Esophagus squamous epithelium (tissue), 5 donors: ENCODE measurements at regions not wholly inside any gene's neighbourhood (a gene's known extent, or its start where the extent isn't known, plus 50 kb on each side); places are given as distances from the start of the nearest gene placed in this dataset.

Experiments used
- DNase-seq: peaks from one replicate; lab custom pipeline; 2025; lab: John Stamatoyannopoulos, UW
- H3K27ac ChIP-seq, 4 donors: fragments of 200-600 bp; sonication (generic); one replicate each; pipeline ENCODE4 v1.5.1; 2016 to 2019; ENCODE audit warnings: mild to moderate bottlenecking in 1 of 4
- H3K27me3 ChIP-seq, 4 donors: fragments of 200-600 bp; sonication (generic); 1 replicate in 3 of 4; 2 replicates in 1 of 4; pipeline versions ENCODE4 v1.5.1 to v1.6.0; 2017 to 2021; ENCODE audit warnings: antibody characterized with exemption in 1 of 4
- H3K36me3 ChIP-seq, 3 donors: fragments of 200-600 bp; sonication (generic); one replicate each; pipeline ENCODE4 v1.5.1; 2016 to 2019
- H3K4me1 ChIP-seq, 3 donors: fragments of 200-600 bp; sonication (generic); one replicate each; pipeline ENCODE4 v1.5.1; 2017 to 2019
- H3K4me3 ChIP-seq, 4 donors: fragments of 200-600 bp; sonication (generic); 1 replicate in 3 of 4; 2 replicates in 1 of 4; pipeline ENCODE4 v1.5.1; 2016 to 2019; ENCODE audit warnings: mild to moderate bottlenecking in 2 of 4, moderate library complexity in 1 of 4
- H3K9me3 ChIP-seq, 3 donors: fragments of 200-600 bp; sonication (generic); one replicate each; pipeline ENCODE4 v1.5.1; 2016 to 2019
- POLR2A ChIP-seq, 4 donors: fragments of 450-650 bp; IDR thresholded peaks; one replicate each; pipeline ENCODE4 v1.6.1; 2017; ENCODE audit warnings: antibody characterized with exemption in 4 of 4, mild to moderate bottlenecking in 4 of 4, moderate library complexity in 3 of 4
- WGBS, 2 donors: methylation state at CpG; one replicate each; pipeline ENCODE4 v1.1.5; 2018; 5-methylcytosine and 5-hydroxymethylcytosine counted together
- intact Hi-C: fragments of 100-400 bp; cut with DNase I; formaldehyde crosslinking; loops from one replicate; pipeline ENCODE4 v1.15.0; 2022
- TF ChIP-seq, protein P1 (sequence below), 6 experiments: fragments of 450-650 bp in 4 of 6; fragments of 200-600 bp in 2 of 6; sonication (generic) in 2 of 6; IDR thresholded peaks; one replicate each; pipeline ENCODE4 v1.5.1; 2016 to 2019; ENCODE audit warnings: antibody characterized with exemption in 6 of 6, mild to moderate bottlenecking in 4 of 6, moderate library complexity in 4 of 6
- donor health status: DM: yes; HTN: yes; CAD: no.

DNA sequence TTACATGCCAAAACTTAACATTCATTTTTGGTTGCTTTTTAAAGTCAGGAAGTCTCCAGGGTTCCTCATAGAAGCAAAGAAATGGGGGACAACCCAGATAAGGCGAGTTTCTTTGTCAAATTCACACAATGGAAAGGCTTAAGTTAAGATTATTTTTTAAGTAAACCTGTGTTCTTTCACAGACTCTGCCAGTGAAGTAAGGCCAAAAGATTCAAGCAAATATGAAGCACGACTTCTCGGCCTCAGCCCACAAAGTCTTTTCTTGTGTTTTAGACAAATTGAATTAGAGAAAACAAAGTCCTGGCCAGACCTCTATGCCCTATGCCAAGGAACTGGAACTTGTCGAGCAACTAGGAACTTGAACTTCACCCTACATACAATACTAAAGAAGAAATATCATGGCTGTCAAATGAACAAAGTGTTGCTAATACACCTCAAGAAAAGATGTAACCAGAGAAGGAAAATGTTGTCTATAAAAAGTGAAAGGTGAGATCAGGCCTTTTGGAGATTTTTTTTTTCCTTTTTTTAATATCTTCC is 540.0 kb upstream of the JARID2 start:
- no peaks in the 10 kb centered on the region for H3K9me3 ChIP-seq
- peak overlapping the region in 3 of 4 donors; percentile 32 to 64 (median 62) for H3K27ac ChIP-seq
- intact Hi-C loops, result no loop called here
- no peak for TF ChIP-seq POLR2A (IDR thresholded peaks at IDR 0.05)
- TF ChIP-seq, protein P1, sequence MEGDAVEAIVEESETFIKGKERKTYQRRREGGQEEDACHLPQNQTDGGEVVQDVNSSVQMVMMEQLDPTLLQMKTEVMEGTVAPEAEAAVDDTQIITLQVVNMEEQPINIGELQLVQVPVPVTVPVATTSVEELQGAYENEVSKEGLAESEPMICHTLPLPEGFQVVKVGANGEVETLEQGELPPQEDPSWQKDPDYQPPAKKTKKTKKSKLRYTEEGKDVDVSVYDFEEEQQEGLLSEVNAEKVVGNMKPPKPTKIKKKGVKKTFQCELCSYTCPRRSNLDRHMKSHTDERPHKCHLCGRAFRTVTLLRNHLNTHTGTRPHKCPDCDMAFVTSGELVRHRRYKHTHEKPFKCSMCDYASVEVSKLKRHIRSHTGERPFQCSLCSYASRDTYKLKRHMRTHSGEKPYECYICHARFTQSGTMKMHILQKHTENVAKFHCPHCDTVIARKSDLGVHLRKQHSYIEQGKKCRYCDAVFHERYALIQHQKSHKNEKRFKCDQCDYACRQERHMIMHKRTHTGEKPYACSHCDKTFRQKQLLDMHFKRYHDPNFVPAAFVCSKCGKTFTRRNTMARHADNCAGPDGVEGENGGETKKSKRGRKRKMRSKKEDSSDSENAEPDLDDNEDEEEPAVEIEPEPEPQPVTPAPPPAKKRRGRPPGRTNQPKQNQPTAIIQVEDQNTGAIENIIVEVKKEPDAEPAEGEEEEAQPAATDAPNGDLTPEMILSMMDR (IDR thresholded peaks at IDR 0.05), result no peak
- 28 to 39% methylated on average over 4 of the region's 4 CpGs for WGBS, 2 donors
- no peaks in the 10 kb centered on the region for H3K36me3 ChIP-seq
- no peaks in the 10 kb centered on the region for H3K27me3 ChIP-seq
- no peak for DNase-seq
- peaks cover 0 to 26% (median 16%) of the 10 kb centered on the region in 3 donors for H3K4me1 ChIP-seq
- no peak overlapping the region for H3K4me3 ChIP-seq

DNA sequence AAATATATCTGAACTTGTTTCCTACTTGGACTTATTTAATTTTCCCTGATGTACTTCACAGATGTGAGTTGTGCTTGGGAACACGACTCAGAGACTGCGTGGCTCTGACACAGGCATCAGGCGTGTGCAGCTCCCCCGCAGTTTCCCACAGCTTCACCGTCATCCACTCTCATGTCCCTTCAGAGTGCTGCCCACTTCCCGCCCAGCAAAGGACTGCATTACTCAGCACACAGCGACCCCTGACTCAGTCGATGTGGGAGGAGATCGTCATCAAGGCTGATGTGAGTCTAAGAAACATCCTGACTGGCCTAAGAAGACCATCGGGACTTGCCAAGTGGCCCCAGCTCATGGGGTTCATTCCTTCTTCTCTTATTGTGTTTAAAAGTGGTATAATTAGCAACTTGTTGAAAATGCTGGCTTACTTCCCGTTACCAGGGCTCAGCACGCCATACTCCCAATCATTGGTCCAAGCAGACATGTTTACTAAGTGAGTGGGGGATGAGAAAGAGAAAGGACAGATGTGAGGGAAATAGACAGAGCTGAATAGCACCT is 539.4 kb upstream of the JARID2 start:
- Histone ChIP-seq H3K4me1 (peaks cover 0 to 26% (median 16%) of the 10 kb centered on the region in 3 donors), H3K27ac (peak overlapping the region in 3 of 4 donors; percentile 62 to 69 (median 64)), H3K36me3 (no peaks in the 10 kb centered on the region), H3K4me3 (no peak overlapping the region), H3K27me3 (no peaks in the 10 kb centered on the region), H3K9me3 (no peaks in the 10 kb centered on the region)
- intact Hi-C loops, result no loop called here
- DNase-seq, result no peak
- WGBS, 2 donors, result 23 to 37% methylated on average over 11 of the region's 12 CpGs
- TF ChIP-seq, protein P1 (IDR thresholded peaks at IDR 0.05), result no peak
- no peak for TF ChIP-seq POLR2A (IDR thresholded peaks at IDR 0.05)

- peak overlapping the region in 1 of 4 donors; percentile 64 for H3K27ac ChIP-seq
- H3K4me1 ChIP-seq, result peaks cover 0 to 26% (median 16%) of the 10 kb centered on the region in 3 donors
- no peaks in the 10 kb centered on the region for H3K27me3 ChIP-seq
- no peak for DNase-seq
- no peak overlapping the region for H3K4me3 ChIP-seq
- no peaks in the 10 kb centered on the region for H3K36me3 ChIP-seq
- intact Hi-C loops, result no loop called here
- TF ChIP-seq, protein P1 (IDR thresholded peaks at IDR 0.05), result no peak
- TF ChIP-seq POLR2A (IDR thresholded peaks at IDR 0.05), result no peak
- no peaks in the 10 kb centered on the region for H3K9me3 ChIP-seq
Measured at GRCh38 chr6:14707276-14707675, 538.6 kb upstream of the JARID2 start.

- Histone ChIP-seq H3K27me3 (no peaks in the 10 kb centered on the region), H3K4me1 (peaks cover 4 to 32% (median 16%) of the 10 kb centered on the region in 3 donors), H3K4me3 (no peak overlapping the region), H3K36me3 (no peaks in the 10 kb centered on the region), H3K27ac (no peak overlapping the region), H3K9me3 (no peaks in the 10 kb centered on the region)
- no peak for DNase-seq
- WGBS, 2 donors, result 93 to 95% methylated on average over 2 of the region's 2 CpGs
- intact Hi-C loops, result no loop called here
- TF ChIP-seq POLR2A (IDR thresholded peaks at IDR 0.05), result no peak
- TF ChIP-seq, protein P1 (IDR thresholded peaks at IDR 0.05), result no peak
Measured at GRCh38 chr6:14707971-14708465, 537.9 kb upstream of the JARID2 start.

DNA sequence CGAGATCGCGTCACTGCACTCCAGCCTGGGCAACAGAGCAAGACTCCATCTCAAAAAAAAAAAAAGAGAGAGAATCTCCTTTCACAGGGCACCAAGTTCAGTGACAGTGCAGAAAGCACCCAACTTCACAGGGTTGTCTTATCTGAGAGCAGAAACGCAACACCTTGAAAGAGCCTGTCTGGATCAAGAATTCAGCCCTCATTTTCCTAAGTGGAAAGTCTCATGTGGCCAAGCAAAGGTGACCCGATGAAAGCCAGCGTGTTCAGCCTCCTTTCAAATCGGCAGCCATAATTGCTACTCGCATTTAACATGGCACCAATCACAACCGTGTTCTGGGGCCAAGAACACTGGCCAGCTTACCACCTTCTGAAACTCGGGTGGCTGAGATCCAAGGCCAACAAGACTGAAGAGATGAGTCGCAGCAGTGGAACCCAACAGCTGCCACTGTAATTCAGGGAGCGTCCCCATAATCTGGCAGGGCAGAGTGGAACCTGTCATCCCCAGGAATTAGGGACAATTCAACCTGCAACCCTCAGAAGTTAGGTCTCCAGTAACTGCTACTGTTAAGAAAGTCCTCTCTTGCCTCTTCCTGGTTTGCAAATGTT is 536.7 kb upstream of the JARID2 start:
- no peak for DNase-seq
- Histone ChIP-seq H3K27ac (no peak overlapping the region), H3K27me3 (no peaks in the 10 kb centered on the region), H3K4me3 (no peak overlapping the region), H3K4me1 (peaks cover 5 to 42% (median 16%) of the 10 kb centered on the region in 3 donors), H3K36me3 (no peaks in the 10 kb centered on the region), H3K9me3 (no peaks in the 10 kb centered on the region)
- 85 to 89% methylated on average over 6 to 9 of the region's 12 CpGs for WGBS, 2 donors
- TF ChIP-seq, protein P1 (IDR thresholded peaks at IDR 0.05), result no peak
- no peak for TF ChIP-seq POLR2A (IDR thresholded peaks at IDR 0.05)
- intact Hi-C loops, result no loop called here
